Fibroblast of pulmonary artery (primary cell): ENCODE measurements at regions not wholly inside any gene's neighbourhood (a gene's known extent, or its start where the extent isn't known, plus 50 kb on each side); places are given as distances from the start of the nearest gene placed in this dataset.

Source experiments
- DNase-seq: peaks from one replicate; pipeline ENCODE4 v3.0.0-alpha.2; 2010; ENCODE audit warnings: low read depth
- H3K4me3 ChIP-seq: replicated peaks from 2 replicates; pipeline ENCODE4 v1.5.1; 2011; ENCODE audit warnings: low read depth, mild to moderate bottlenecking, control low read depth, low read length, moderate library complexity
- TF ChIP-seq, protein P1 (sequence below): IDR thresholded peaks from 2 replicates; pipeline ENCODE4 v1.5.1; 2011; ENCODE audit warnings: mild to moderate bottlenecking, control low read depth, low read length, inconsistent platforms; ENCODE audit errors: missing control alignments

GRCh38 chr10:130902929-130903328 lies 408.6 kb downstream of the TCERG1L start:
- TF ChIP-seq, protein P1, sequence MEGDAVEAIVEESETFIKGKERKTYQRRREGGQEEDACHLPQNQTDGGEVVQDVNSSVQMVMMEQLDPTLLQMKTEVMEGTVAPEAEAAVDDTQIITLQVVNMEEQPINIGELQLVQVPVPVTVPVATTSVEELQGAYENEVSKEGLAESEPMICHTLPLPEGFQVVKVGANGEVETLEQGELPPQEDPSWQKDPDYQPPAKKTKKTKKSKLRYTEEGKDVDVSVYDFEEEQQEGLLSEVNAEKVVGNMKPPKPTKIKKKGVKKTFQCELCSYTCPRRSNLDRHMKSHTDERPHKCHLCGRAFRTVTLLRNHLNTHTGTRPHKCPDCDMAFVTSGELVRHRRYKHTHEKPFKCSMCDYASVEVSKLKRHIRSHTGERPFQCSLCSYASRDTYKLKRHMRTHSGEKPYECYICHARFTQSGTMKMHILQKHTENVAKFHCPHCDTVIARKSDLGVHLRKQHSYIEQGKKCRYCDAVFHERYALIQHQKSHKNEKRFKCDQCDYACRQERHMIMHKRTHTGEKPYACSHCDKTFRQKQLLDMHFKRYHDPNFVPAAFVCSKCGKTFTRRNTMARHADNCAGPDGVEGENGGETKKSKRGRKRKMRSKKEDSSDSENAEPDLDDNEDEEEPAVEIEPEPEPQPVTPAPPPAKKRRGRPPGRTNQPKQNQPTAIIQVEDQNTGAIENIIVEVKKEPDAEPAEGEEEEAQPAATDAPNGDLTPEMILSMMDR: no peak
- DNase-seq: no peak
- no peak overlapping the region for H3K4me3 ChIP-seq

DNA sequence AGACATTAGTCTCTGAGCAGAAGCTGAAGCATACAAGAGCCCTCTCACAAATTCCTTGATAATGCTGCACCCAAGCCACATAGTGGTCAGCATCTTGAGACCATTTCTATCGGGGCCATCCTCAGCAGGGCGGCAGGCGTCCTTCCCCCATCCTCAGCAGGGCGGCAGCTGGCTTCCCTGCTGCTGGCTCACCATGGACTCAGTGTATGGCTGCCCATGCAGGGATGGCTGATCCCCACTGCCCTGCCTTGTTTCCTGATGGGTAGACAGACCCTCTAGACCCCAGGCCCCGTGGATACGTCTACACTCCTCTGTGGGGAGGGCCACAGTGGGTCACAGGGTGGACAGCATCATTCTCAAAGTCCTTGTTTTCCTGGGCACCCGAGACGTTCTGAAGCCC lies 406.8 kb downstream of the TCERG1L start:
- TF ChIP-seq, protein P1: no peak
- H3K4me3 ChIP-seq: no peak overlapping the region
- DNase-seq: no peak

- DNase-seq: no peak
- TF ChIP-seq, protein P1: no peak
- H3K4me3 ChIP-seq: no peak overlapping the region
Observed at GRCh38 chr10:130905386-130905785, 406.1 kb downstream of the TCERG1L start.

- TF ChIP-seq, protein P1: no peak
- H3K4me3 ChIP-seq: no peak overlapping the region
- no peak for DNase-seq
Observed at GRCh38 chr10:130905921-130906320, 405.6 kb downstream of the TCERG1L start.

DNA sequence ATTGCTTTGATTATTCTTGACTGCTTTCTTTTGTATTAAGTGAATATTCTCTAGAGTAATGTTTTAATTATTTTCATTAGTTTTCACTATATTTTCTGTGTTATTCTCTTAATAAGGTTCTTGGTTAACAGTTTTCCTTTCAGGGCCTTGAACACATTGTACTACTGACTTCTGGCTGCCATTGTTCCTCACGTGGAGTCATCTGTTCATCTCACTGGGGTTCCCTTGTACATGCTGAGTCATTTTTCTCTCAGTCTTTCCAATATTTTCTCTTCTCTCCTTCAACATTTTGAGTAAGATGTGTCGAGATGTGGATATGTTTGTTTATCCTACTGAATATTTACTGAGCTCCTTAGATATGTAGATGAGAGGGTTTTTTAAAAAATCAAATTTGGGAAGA lies 400.7 kb downstream of the TCERG1L start:
- TF ChIP-seq, protein P1: no peak
- no peak overlapping the region for H3K4me3 ChIP-seq
- DNase-seq: no peak

DNA sequence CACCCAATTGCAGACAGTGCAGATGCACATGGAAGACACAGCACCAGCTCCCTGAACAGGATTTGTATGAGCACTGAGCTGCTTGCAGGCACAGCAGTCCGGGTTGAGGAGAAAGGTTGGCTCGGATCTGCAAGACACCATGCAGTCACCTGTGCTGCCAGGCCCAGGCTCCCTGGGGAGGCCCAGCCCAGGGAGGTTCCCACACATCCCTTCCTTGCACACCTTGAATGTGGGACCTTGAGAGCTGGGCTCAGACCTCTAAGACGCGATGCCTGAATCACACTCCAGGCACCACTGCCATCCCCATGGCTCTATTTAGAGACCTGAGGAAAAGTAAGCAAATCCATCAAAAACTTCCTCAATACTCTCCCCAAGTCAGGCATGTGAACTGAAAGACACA lies 397.7 kb downstream of the TCERG1L start:
- DNase-seq: no peak
- TF ChIP-seq, protein P1: no peak

GRCh38 chr10:130914367-130914766 lies 397.2 kb downstream of the TCERG1L start:
- TF ChIP-seq, protein P1: no peak
- DNase-seq: no peak
- H3K4me3 ChIP-seq: no peak overlapping the region

More for the DNA sequence above, 397.7 kb downstream of the TCERG1L start:
- no peak overlapping the region for H3K4me3 ChIP-seq
